Activated CD8-positive, alpha-beta memory T cell treated with anti-CD3 and anti-CD28 coated beads, Interleukin-2, amount 50 U/mL, for 48 hours (primary cell): ENCODE measurements at regions not wholly inside any gene's neighbourhood (a gene's known extent, or its start where the extent isn't known, plus 50 kb on each side); places are given as distances from the start of the nearest gene placed in this dataset.
A peak's percentile ranks its signal among the peaks of the same experiment; 100 is the strongest.

Experiments
- DNase-seq: peaks from one replicate; pipeline ENCODE4 v3.0.0-alpha.2; 2020

DNA sequence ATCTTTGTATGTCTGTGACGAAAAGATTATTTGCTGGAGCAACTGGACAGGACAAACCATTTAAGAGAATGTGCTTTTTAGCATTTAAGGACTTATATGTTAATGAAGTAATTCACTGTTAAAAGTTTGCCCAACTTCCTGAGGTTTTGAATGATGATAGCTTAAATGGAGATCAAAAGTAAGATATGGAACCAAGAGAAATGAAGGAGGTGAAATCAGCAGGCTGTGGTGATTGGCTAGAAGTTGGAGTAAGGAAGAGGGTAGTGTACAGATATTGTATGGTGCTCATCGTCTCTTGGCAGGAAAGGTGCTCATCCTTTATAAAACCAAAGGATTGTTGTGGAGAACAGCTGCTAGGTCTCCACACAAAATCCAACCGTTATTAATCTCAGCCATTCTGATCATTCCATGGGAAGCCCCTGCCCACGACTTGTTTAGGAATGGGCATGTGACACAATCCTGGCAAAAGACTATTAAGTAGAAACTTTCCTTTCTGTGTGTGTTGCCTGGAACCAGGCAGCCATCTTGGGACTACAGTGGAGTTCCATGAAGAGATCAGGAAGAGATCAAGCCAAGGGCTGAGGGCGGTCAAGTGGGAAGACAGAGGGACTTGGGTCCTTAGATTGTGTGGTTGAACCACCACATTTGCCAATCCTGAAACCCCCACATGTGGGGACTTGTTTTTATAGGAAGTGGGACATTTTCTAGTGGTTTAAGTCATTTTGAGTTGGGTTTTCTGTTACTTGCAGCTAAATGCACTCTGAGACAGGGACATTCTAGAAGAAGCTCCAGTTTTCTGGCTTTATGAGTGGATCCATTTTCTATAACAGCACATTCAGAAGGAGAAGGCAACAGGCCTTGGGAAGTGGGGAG lies 56.8 kb upstream of the CHST11 start:
- DNase-seq: peak; percentile 18

DNA sequence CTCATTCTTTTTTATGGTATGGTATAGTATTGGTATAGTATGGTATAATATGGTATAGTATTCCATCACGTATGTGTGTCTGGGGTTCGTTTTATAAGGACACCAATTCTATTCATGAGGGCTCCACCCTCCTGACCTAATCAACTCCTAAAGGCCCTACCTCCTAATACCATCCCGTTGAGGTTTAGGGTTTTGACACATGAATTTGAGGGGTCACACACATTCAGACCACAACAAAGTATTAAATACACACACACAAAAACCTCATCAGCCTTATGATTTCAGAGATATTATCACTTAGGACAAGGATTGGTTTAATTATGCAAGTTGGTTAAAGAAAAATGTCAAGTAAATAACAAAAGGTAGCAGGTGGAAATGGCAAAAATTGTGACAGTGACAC lies 54.1 kb upstream of the CHST11 start:
- DNase-seq: no peak

DNA sequence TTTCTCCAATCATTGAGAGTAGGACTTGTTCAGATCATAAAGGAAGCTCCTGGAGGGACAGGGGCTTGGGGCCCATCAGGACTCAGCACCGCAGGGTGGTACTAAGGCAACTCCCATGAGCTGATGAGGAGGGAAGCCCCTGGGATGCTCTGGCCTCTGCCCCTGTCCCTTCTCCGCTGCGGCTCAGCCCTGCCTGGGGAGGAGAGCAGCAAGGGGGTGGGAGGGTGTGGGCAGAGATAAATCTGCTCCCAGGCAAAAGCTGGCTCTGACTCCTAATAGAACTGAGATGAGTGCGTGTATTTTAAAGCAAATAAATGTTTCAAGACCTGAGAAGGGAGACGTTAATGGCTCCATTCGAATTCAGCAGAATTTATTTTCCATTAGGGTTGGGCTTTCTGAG lies 52.0 kb upstream of the CHST11 start:
- DNase-seq: no peak

DNA sequence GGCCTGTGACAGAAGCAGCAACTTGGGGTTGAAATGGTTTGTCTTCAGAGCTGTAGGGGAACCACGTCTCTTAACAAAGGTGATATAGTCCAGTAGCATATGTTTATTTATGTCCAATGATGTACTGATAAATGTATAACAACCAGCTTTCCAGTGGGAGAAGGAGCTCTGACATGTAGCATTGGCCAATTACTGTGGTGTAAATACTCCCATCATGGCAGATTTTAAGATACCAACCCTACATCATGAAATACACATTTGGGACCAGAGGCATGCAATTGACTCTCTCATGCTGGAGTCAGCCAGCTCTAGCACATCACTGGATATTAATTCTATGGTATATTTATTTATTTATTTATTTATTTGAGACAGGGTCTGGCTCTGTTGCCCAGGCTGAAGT lies 50.6 kb upstream of the CHST11 start:
- DNase-seq: no peak
